T-helper 2 cell treated with Interferon-gamma antibody and Interleukin-4, amounts not matched to agents 100 ng/mL and 5 ng/mL, for 36 hours (primary cell): ENCODE measurements at regions not wholly inside any gene's neighbourhood (a gene's known extent, or its start where the extent isn't known, plus 50 kb on each side); places are given as distances from the start of the nearest gene placed in this dataset.

ENCODE experiments used
- intact Hi-C: fragments of 100-400 bp; cut with micrococcal nuclease; formaldehyde crosslinking; loops from one replicate; pipeline ENCODE4 v1.15.1; 2023

DNA sequence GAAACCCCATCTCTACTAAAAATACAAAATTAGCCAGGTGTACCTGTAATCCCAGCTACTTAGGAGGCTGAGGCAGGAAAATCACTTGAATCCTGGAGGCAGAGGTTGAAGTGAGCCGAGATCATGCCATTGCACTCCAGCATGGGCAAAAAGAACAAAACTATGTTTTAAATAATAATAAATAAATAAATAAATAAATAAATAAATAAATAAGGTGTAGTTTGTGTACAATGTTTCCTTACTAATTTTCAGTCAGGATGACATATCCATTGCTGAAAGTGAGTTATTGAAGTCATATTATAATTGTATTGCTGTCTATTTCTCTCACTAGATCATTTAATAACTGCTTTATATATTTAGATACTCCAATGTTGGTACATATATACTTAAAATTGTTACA is 581.5 kb upstream of the DAB2 start:
- intact Hi-C loops = no loop called here

DNA sequence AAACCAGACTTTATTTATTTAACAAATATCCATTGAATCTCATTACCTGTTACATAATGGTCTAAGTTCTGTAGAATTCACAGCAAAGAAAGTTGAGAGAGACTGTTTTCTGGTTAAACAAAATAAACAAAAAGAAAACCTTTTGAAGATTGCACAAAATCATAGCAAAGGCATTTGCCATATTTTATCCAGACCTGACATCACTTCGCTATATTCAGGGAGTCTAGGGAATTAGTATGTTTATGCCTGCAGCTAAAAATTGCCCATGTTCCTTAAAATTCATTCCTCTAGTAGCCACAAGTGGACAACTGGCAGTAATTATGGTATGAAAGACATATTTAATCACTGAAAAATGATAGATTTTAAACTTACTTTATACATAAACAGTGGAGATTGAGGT is 577.0 kb upstream of the DAB2 start:
- intact Hi-C loops = no loop called here

GRCh38 chr5:39998518-39998917 is 573.7 kb upstream of the DAB2 start:
- intact Hi-C loops = no loop called here

DNA sequence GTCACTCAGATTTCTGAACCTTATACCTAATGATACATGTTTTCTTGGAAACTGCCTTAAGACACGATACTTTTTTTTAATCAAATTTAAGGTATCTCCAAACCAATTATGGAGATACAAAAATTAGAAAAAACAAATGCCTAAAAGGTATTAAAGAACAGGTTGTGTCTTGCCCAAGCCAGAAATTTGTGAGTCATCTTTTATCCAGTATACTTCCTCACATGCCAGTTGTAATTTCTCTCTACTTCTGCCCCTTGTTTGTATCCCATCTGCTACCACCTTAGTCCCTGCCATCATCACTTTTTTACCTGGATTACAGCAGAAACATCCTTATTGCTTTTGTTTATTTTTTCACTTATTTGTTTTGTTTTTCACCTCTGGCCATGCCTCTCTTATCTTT is 571.2 kb upstream of the DAB2 start:
- intact Hi-C loops = no loop called here

DNA sequence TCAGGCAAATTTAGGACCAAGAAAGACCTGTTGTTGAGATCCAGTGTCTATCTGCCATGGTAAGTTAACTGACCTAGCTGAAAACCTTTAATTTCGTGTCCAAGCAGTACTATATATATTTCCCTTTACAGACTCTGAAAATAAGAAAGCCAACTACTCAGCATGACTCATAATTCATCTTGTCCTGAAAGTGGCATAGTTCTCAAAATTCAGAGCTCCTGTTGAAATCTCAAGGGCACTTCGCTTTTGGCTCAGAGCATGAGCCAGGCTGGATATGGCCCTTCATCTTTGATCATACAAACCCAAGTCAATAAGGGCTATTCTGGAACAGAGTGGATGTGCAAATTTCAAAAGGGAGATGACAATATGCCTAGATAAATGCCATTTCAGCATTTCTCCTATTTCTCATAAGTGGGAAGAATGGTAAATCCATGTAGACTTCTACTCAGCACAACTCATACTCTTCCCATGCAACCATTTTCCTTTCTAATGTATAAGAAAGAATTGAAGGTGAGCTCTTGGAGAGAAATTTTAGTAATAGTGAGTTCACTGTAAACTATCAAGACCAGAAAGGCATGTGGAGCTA is 567.9 kb upstream of the DAB2 start:
- intact Hi-C loops = no loop called here

- intact Hi-C loops = no loop called here
These were observed 561.8 kb upstream of the DAB2 start for GRCh38 chr5:39986614-39987013.

DNA sequence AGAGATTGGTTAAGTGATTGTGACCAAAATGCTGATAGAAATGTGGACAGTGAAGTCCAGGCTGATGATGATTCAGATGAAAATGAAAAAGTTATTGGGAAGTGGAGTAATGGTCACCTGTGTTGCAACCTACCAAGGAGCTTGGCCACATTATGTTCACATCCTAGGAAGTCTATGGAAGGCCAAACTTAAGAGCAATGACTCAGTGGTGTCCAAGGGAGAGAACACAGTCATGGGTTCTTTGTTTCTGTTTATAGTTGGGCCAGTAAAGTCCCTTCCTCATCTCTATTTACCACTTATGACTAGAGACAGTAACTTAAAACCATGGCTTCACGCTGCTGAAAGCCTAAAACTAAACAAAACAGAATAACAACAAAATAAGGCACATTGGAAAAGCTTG is 555.3 kb upstream of the DAB2 start:
- intact Hi-C loops = no loop called here

GRCh38 chr5:39977066-39977655 is 552.4 kb upstream of the DAB2 start:
- intact Hi-C loops = no loop called here

DNA sequence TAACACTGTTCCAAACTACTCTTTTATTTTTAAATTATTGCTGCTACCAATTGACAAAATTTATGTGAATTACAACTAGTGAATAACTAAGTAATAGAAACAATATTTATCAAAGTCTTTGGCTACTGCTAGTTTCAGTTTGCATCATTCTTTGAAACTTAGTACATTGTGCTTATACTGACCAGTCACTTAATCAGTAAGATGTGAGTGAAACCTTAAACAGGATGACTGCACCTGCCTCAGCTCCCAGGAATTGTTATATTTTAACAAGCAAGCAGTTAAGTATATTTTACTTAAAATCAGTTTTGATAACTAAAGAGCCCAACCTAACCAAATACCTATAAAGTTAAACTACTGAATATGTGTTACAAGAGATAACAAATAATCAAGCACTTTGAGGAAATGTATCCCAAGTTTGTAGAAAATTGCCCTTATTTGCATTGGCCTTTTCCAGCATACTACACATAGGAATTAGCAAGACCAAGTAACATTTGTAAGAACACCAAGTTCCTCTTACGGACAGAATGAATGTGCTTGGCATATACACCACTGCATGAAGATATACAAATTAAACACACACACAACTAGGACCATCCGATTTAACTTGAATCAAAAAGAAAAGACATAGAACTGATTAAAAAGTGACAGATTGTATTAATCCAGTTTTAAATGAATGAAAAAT is 545.5 kb upstream of the DAB2 start:
- intact Hi-C loops = no loop called here

DNA sequence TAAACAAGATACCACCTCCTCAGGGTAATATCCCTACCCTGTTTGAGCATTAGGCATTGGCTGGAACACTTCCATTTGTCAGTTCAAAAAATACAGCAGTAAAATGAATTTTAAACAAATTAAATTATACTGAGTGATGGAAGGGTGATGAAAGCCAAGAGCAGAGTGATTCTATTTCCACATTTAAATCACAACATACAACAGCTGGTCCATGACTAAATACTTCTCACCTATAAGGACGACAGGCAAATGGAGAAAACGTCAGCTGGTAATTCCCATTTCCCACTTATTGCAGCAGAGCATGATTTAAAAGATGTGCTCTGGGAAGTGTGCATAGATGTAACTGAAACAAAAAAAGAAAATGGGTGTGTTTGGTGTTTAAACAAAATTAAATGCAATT is 543.6 kb upstream of the DAB2 start:
- intact Hi-C loops = no loop called here

DNA sequence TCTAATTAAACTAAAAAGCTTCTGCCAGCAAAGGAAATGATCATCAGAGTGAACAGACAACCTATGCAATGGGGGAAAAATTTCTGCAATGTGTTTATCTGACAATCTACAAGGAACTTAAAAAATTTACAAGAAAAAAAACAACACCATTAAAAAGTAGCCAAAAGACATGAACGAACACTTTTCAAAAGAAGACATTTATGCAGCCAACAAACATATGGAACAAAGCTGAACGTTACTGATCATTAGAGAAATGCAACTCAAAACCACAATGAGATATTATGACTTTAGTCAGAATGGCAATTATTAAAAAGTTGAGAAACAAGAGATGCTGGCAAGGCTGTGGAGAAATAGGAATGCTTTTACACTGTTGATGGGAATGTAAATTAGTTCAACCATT is 530.4 kb upstream of the DAB2 start:
- intact Hi-C loops = no loop called here

GRCh38 chr5:39951070-39951469 is 526.3 kb upstream of the DAB2 start:
- intact Hi-C loops = no loop called here

DNA sequence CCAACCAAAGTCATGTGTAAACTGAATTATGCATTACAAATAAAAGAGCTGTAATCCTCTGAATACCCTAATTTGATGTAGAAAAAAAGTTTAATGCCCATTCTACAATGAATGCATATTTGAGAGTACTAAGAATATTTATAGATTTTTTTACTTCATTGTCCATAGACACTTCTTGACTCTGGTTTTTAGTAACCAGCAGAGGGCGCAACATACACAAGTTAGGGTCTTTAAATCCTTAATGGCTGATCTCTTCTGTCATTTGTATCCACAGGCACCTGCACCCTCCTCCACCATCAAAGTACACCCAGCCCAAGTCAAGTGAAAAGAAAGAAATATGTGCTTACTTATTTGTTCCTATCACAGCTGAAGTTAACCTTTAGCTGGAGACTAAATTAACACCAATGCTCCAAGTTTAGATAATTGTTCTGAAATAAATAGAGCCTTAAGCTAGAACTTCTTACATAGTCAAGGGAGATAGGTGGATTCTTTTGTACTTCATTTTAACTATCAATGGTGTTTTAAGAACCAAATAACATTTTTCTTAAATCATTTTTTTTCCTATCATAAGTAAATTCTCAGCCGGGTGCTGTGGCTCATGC is 524.2 kb upstream of the DAB2 start:
- intact Hi-C loops = loop anchor here (1.0 to 10.0 kb wide), 7 partner anchors 493 to 930 kb away; no protein-coding TSS in a partner anchor

DNA sequence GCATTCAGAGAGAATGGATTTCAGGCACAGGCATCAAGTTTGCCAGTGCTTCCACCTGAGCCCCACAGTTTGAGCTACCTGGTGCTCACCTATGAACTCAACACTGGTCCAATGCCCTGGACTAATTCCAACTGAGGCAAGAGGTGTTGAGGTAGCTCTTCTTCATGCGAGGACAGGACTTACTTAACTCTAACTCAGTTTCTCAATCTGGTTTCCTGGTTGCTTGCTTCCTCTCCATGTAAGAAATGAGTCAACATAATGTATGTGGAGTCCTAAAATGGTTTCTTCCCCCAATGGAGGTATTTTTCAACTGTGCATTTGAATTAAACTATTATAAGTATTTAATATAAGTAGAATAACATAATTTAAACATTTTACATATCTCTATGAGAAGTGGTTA is 523.6 kb upstream of the DAB2 start:
- intact Hi-C loops = loop anchor here (2.0 to 10.0 kb wide), 5 partner anchors 494 to 930 kb away; no protein-coding TSS in a partner anchor

- intact Hi-C loops = loop anchor here (2.0 to 10.0 kb wide), 5 partner anchors 495 to 931 kb away; no protein-coding TSS in a partner anchor
These were observed 522.9 kb upstream of the DAB2 start for GRCh38 chr5:39947657-39948056.

GRCh38 chr5:39946356-39947045 is 521.7 kb upstream of the DAB2 start:
- intact Hi-C loops = loop anchor here (5.0 to 10.0 kb wide), 4 partner anchors 496 to 806 kb away; no protein-coding TSS in a partner anchor

DNA sequence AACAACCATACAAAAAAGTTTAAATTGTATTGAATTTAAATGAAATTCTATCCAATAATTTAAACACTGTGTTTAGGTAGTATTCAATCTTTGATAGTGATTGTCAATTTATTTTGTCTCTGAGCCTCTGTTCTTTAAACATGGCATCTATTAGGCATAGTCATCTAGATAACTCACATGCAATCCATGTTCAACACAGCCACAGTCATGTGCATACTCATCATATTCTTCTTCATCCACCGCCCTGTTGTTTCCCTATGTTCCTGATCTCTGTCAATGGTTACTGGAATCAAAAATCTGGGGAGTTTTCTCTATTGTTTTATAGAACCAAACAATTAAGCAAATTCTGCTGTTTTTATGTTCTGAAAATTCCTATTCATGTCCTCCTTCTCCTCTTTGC is 521.1 kb upstream of the DAB2 start:
- intact Hi-C loops = loop anchor here (5.0 to 10.0 kb wide), 4 partner anchors 496 to 806 kb away; no protein-coding TSS in a partner anchor

DNA sequence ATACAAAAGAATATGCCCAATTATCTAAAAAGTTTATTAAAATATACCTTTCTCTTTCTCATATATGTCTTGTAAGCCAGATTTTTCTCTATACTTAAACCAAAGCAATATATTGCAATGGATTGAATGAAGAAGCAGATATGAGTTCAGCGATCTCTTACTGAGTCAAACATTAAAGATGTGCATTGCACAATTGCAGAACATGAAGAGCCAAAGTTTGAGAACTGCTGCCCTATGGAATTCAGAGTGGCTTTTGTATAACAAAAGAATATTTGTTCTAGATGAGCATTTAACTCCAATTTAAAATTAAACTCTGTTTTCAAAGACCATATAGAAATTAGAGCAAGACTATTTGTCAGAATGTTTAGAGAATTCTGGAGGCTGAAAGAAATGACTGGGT is 519.0 kb upstream of the DAB2 start:
- intact Hi-C loops = loop anchor here (10.0 kb wide), 2 partner anchors 561 to 631 kb away; no protein-coding TSS in a partner anchor

- intact Hi-C loops = loop anchor here (10.0 kb wide), 2 partner anchors 562 to 632 kb away; no protein-coding TSS in a partner anchor
These were observed 517.8 kb upstream of the DAB2 start for GRCh38 chr5:39942606-39943005.

DNA sequence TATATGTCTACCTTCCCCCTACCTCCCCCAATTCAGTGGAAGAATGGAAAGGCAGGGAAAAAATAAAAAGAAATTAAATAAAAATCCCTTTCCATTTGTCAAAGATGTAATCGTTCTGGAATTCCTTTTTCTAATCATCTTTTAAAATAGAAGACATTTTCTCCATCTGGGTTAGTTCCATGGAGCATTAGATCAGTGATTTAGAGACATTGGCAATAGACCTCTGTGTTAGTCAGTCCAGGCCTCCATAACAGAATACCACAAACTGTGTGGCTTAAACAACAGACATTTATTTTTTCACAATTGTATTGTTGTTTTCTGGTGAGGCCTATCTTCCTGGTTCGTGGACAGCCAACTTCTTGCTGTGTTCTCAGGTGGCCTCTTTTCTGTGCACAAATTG is 516.6 kb upstream of the DAB2 start:
- intact Hi-C loops = loop anchor here (10.0 kb wide), 2 partner anchors 563 to 633 kb away; no protein-coding TSS in a partner anchor

- intact Hi-C loops = no loop called here
These were observed 510.1 kb upstream of the DAB2 start for GRCh38 chr5:39934830-39935229.
